CD4-positive, alpha-beta T cell treated with Interleukin-17A for 4 hours (primary cell): ENCODE measurements at regions not wholly inside any gene's neighbourhood (a gene's known extent, or its start where the extent isn't known, plus 50 kb on each side); places are given as distances from the start of the nearest gene placed in this dataset.
"Not testable (repeated sequence)": the region's sequence is repeated elsewhere in the genome, so short reads cannot be mapped to it uniquely, and the experiment has no call there.

Experiments
- DNase-seq: peaks from one replicate; pipeline ENCODE4 v3.0.0-alpha.2; 2020; ENCODE audit warnings: mixed read lengths

DNA sequence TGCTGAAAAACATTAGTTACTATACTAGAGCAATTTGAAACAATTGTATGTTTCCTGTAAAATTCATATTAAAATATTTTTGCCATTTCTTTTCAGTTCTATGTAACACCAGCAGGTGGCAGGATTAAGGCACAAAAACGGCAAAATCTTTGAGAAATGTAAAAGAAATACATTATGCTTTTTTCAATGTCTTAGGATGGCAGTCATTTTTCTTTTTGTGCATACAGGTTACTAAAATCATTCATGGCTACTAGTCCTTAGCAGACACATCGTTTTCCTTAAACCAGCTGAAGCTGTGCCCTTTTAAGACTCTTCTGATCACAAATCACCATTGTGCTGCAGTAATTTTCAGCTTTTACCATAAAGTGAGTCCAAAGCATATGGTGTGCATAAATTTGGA lies 800.7 kb upstream of the SLITRK5 start:
- no peak for DNase-seq

DNA sequence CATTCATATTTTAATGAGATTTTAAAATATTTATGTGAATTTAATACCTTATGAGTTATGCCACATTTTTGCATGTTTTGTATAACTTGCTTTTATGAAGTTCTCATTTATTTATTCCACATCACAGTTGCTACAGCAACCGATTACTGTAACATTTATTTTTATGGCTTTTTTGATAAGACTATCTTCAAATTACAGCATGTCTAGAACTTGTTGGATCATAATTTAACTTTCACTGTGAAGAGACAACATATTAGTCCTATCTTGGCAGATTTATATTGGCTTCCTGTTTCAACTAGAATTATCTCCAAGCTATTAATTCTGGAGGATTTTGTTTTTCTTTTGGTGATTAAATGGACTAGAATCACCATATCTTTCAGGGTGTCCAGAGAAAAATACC lies 793.7 kb upstream of the SLITRK5 start:
- DNase-seq, result no peak

DNA sequence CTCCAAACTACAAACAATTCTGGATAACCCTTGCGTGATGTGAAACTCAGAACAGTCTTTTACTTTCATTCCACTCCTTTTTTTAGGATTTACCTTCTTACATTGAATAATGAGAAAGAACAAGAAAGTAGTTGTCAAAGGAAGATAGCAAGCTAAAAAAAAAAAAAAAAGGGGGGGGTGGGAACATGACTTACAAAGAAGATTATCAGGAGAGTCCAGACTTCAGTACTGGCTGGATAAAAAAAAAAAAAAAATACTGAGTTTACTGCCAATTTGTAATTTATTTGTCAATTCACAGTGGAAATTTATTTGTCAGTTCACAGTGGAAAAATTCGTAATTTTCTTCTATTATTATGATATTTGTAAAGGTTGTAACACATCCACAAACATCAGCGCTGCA lies 792.4 kb upstream of the SLITRK5 start:
- DNase-seq, result no peak

DNA sequence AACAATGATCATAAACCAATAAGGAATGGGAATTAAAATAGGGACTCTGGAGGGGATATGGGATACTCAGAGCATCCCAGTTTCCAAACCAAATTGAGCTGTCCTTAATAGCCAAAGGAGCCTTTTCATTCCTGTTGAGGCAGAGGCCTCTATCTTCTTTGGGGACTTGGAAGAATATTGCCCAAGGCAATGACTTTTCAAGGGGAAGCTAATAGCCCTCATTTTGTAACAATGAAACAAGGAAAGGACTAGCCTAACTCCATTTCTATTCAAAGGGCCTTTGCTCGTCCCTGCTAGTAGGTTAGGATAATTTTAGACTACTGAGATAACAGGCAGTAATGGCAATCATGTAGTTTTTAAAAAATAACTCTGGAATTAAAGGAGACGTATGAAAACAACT lies 789.8 kb upstream of the SLITRK5 start:
- no peak for DNase-seq

DNA sequence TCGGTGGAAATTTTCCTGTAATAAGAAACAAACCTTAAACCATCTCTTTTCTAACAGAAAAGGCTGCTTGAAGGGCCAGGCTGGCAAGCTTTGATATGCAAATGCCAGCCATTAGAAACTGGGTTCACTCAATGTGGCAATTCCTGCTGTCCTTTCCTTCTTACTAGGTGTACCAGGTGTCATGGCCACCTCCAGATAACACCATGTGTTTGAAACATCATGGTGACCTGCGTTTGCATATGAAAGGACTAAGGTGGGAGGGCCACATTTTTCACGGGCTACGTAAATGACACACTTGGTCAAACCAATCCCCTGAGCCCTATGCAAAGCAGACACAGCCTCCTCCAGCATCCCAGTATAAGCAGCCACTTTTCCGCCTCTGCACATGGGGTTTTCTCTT lies 789.1 kb upstream of the SLITRK5 start:
- DNase-seq, result no peak

DNA sequence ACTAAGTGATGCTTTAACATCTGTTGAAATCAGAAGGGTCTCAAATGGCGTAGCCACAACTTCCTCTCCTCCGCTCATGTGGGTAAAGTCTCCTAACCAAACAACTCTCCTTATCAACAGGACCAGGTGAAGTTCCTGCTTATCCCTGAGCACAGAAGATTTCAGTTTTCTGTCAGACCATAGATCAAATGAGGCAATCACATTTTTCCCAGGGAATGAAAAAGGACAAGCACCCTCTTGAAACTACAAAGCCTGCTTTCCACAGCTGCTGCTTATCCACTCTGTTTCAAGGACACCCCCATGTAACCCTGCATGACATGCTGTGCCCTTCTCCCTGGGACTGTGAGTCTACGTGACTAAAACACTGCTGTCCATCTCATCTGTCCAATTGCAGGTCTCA lies 788.3 kb upstream of the SLITRK5 start:
- DNase-seq, result no peak

DNA sequence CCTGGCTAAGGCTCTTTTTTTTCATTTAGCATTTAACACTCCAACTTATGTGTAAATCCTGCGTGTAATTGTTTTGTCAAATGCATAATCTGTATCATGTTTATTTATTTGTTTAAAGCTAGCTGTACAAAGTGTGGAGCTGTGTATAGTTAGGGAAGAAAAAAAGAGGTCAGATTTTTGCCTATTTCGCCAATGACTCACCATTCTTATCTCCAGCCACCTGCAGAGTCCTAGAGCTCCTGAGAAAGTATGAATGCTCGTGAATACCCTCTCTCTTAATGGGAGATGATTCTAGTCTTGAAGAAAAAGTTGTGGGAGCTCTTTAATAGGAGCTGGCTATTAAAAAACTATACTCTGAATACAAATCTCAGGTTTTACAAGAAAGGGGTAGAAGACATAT lies 778.8 kb upstream of the SLITRK5 start:
- DNase-seq, result no peak

DNA sequence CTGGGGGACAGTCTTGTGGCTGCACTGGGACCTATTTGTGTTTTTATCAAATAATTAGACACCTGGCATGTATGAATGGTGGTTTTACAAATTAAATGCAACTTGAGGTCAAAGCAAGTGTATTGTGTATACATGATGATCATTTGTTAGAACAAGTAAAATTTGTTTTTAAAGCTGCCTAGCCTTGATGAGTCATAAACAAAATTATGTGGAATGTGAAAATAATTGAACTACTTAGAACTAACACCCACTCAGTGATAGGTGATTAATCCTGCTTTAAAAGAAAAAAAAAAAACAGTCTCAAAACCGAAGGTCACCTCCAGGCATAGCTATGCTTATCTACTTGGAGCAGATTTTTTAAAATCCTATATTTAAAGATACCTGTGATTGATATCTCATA lies 770.3 kb upstream of the SLITRK5 start:
- no peak for DNase-seq

DNA sequence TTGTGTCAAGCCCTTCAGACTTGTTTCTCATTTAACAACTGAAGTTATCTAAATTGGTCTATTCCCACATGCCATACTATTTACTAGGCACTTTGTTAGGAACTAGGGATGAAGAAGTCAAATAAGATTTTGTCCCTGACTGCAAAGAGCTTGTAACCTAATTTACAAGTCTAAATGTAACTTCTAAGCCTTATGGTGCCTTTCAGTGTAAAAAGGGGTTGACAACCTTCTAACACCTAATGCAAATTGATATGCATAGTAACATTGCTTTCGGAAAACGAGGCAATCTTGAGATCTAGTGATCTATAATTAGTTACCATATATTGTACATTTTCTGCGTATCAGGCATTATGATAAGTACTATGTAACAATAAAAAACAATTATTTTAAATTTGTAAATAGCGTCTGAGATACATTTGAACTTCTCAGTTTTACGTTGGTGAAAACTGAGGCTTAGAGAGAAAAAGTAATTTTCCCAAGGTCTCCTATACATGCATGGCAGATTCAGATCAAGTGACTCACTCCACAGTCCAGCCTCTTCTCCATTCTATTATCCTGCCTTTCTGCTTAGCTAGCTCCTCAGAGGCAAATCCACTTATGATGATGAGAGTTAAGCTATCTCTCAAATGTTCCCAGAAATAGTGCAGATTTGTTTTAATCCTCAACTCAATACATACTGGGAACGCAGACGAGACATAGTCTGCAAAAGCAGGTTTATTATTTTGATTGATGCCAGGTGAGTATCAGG lies 764.9 kb upstream of the SLITRK5 start:
- no peak for DNase-seq

DNA sequence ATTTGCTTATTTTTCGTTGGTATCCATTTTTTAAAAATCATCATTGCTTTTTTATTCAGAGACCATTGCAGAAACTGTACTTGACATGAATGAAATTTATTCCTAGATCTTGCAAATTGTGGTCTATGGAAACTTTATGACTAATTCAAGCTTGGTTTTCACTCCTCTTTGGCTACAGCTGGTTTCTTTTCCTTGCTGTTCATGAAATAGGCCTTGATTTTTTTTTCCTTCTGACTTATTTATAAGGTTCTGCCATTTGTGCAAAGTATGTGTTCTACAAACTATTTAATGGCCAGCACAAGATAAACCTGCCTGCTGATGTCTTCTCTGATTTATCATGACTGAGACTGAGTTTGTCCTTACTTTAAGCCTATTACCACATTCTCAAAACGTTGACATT lies 764.0 kb upstream of the SLITRK5 start:
- no peak for DNase-seq

DNA sequence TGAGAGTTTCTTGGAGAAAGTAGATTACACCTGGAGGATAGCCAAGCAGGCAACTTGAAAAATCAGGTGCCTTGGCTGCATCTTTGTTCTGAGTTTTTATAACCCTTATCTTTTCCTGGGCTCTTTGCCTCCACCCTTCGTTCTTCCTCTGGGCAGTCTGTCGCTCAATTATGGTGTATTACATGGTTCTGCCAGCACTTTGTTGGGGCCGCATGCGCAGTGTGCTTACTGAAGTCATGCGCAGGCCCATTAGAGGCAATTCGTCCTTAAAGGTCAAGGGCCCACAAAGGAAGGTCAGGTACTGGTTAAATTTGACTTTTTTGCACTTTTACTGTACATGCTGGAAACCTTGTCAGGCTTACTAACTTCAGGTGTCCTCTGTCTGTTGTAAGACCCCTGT lies 761.9 kb upstream of the SLITRK5 start:
- DNase-seq, result no peak

DNA sequence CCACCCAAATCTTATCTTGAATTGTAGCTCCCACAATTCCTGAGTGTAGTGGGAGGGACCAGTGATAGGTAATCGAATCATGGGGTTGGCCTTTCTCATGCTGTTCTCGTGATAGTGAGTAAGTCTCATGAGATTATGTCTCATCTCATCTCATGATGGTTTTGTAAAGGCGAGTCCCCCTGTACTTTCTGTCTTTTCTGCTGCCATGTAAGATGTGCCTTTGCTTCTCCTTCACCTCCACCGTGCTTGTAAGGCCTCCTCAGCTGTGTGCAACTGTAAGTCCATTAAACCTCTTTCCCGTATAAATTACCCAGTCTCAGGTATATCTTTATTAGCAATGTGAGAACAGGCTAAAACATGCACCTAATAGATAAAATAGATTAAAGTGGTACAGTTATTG lies 756.4 kb upstream of the SLITRK5 start:
- no peak for DNase-seq

DNA sequence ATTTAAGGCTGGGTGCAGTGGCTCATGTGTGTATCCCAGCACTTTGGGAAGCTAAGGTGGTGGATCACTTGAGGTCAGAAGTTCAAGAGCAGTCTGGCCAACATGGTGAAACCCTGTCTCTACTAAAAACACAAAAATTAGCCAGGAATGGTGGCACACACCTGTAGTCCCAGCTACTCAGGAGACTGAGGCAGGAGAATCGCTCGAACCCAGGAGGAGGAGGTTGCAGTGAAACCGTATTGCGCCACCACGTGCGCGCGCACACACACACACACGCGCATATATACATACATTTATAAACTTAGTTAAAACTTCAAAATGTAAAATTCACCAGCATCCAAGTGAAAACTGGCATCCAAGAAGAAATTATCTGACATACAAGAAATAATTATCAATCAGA lies 753.7 kb upstream of the SLITRK5 start:
- not testable (repeated sequence) for DNase-seq

DNA sequence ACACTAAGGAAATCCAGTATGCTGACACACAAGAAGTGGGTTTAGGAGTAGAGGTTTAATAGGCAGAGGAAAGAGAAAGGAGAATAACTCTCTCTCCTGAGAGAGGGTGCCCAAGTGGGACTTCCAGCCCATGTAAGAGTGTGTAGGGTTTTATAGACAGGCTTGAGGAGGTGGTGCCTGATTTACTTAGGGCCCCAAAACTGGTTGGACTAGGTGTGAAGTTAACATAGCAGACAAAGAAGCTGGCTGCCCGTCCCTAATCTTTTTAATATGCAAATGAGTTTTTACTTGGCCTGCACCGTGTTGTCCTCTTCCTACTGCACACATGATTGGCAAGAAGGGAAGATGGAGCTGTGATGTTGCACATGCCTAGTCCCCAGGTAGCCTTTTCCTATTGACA lies 752.5 kb upstream of the SLITRK5 start:
- no peak for DNase-seq

DNA sequence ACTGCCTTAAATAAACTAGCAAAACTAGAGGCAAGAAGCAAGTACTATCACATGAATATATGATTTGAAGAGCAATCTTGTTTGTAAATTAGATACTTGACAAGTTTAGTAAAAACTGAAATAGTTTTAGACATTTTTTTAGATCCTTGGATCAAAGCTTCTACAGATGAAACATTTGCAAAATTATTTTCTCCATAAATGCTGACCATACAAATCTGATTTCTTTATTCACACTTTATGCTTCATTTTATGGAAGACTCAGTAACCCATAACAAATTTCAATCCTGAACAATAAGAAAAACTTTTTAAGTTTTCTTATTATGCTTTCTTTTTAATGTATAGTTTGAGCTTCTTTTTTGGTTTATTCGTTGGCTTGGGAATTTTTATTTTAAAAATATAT lies 750.2 kb upstream of the SLITRK5 start:
- no peak for DNase-seq

DNA sequence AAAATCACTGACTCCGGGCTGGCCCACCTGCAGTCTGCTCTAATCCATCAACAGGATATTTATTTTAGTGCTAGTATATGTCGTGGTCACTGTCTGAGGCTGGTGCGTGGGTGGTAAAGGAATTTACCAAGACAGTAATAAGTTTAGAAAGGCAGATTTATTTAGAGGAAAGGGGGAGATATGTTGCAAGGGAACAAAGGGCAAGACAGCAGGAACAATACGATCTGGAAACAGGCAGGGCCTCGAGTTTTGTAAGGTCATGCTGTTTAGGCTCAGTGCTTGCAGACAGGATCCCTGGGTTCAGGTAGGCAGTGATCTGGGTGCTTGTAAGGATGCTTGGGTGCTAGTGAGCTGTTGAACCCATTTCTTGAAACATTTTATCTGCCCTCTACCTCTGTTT lies 748.2 kb upstream of the SLITRK5 start:
- DNase-seq, result no peak

DNA sequence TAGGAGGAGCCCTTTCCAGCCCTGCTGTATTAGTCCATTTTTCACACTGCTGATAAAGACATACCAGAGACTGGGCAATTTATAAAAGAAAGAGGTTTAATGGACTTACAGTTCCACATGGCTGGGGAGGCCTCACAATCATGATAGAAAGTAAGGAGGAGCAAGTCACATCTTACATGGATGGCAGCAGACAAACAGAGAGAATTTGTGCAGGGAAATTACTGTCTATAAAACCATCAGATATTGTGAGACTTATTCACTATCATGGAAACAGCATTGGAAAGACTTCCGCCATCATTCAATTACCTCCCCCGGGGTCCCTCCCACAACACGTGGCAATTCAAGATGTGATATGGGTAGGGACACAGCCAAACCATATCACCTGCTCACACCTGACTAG lies 744.3 kb upstream of the SLITRK5 start:
- DNase-seq, result not testable (repeated sequence)

DNA sequence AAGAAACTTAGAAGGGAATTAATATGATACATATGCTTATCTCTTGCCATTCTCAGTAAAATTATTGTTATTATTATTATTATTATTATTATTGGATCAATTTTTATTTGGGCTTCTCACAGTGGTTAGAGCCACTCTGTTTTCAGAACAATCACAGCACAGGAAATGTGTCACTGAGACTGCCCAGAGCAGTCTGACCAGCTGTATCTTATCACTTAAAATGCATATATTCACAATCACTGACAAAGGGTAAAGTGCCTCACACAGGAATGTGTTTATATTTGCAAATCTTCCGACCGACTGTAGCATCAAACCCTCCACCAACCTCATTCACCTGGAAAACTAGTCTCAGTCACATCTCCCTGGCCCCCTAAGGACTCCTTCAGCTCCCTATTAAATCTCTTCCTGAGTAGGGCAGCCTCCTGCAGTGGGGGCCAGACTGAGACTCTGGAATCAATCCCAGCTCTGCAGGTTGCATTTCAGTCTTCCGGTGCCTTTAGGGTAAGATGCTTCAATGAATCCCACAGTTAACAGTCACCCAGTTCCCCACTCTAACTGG lies 738.3 kb upstream of the SLITRK5 start:
- DNase-seq, result no peak

DNA sequence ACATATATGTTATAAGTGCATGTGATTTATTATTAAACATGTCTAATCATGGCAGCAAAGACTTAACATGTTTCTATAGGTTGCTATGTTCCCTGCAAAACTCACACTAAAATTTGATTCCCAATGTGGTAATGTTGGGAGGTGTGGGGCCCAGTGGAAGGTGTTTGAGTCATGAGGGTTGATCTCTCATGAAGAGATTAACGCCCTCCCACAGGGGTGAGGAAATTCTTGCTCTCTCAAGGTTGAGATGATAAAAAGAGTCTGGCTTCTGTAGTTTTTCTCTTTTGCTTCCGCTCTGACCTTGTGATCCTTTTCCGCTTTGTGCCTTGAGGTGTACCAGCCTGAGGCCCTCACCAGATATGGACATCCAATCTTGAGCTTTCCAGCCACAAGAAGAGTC lies 737.5 kb upstream of the SLITRK5 start:
- no peak for DNase-seq

DNA sequence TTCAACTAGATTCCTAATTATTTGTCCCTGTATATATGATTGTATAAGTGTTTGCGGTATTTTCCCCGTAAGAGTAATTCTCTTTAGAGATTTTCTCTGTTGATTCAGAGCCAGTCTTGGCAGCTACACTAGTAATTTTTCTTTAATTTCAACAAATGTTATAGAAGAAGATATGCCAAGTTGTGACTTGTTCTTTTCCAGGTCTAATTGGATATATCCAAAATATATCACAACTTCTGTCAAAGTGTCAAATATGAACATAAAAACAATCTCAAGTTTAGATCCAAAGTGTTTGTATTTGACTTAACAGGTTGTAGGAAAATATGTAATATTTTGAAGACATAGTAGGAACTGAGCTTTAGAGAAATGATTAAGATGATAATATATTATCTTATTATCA lies 733.9 kb upstream of the SLITRK5 start:
- DNase-seq, result no peak

DNA sequence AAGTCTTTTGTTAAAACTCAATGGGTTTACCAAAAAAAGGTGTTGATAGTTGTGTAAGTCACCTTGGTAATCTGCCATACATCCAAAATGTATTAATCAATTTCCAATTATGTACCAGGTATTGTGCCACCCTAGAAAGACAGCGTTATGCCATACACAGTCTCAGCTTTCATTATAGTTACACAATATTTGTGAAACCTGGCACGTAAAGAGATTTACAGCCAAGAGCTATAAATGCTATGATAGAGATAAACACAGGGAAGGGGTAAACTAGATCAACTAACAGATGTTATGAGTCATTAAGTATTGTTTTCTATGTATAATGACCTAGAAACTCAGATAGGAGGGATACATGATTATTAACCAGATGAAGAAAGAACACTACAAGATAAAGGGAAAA lies 725.6 kb upstream of the SLITRK5 start:
- no peak for DNase-seq

DNA sequence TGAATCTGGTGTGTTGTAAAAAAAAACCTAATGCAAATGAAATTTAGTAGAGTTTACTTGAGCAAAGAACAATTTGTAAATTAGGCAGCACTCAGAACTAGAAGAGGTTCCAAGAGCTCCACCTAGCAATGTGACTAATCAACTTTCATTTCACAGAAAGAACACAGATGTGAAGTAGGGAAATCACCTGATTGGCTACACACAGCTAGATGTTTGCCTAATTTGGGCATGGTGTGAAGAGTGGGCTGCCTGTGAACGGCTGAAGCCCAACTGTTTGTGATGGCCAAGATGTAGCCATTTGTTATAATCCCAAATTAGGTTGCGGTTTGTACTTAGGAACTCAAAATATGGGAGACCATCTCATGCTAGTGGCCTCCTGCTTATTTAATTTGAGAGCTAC lies 724.4 kb upstream of the SLITRK5 start:
- DNase-seq, result no peak

DNA sequence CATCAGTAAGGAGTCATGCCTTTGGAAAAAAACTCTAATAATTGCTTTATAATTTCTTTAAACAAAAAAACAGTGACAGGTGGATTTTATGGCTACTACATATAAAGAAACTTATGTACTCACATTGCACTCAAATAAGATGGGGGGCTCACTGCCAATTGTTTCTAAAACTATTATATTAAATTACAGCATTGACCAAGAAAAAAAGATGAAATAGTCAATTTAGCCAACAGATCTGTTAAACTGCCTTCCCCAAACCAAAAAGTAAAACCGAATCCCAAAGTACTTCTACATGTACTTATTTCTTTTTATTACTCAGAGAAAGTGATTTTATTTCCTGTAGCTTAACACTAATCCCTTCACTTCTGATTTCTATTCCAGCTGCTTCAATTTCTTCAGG lies 716.8 kb upstream of the SLITRK5 start:
- DNase-seq, result no peak

DNA sequence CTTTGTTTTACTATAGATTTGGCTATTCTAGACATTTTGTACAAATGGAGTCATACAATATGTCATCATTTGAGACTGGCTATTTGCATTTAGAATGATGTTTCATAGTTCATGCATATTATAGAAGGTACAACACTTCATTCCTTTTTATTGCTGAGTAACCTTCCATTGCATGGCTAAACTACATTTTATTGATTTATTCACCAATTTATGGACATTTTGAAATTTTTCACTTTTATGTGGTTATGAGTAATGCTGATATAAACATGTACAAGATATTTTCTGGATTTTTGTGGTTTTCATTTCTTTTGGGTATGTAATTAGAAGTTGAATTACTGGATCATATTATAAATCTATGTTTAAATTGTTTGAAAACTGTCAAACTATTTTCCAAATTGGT lies 710.3 kb upstream of the SLITRK5 start:
- no peak for DNase-seq

DNA sequence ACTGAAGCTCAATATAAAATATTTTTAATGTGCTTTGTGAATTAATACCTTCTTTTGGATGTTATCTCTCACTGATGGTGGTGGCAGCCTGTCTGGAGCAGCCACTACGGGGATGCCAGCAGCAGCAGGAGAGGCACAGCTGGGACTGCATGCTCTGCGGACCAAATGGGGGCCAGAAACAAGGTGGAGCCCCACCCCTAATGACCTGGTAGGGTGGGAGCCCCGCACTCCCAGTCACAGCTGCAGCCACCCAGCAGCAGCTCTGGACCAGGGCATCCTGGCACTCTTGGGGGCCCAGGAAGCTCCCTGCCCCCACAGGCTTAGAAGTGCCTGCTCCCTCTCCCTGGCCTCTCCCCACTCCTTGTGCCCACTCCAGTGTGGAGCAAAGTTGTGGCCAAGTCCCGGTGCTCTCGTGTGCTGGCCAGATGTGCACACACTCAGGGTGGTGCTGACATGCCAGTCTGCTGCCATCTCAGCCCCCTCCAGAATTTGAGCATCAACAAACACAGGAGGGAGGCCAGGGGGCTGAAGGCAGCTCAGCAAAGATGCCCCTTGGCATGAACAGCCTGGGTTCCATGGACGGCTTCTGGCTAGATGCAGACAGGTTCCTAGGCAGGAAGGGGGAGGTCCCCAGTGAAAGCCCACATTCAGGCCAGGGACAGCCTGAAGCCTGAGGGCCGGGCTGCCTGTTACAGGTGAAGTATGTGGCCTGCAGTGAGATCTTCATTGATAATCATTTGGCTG lies 696.7 kb upstream of the SLITRK5 start:
- no peak for DNase-seq
